ENCODE measurements at regions not wholly inside any gene's neighbourhood (a gene's known extent, or its start where the extent isn't known, plus 50 kb on each side); places are given as distances from the start of the nearest gene placed in this dataset.

- TF ChIP-seq CTCF (IDR thresholded peaks at IDR 0.05) (no peak), POLR2A (IDR thresholded peaks at IDR 0.05) (no peak)
Observed at GRCh38 chr1:81496349-81496748, 304.4 kb upstream of the ADGRL2 start.

All from adrenal gland (tissue), 5 donors.